GM23338 (cell line): ENCODE measurements at regions not wholly inside any gene's neighbourhood (a gene's known extent, or its start where the extent isn't known, plus 50 kb on each side); places are given as distances from the start of the nearest gene placed in this dataset.

Source experiments
- CTCF ChIP-seq, 2 experiments: fragments of 200-600 bp in 1 of 2; sonication (generic) in 1 of 2; conservative IDR thresholded peaks; 2 replicates each; pipeline versions ENCODE4 v1.5.1 to v1.6.1; 2016 to 2017; ENCODE audit warnings: antibody characterized with exemption in 2 of 2, low read depth in 2 of 2, mild to moderate bottlenecking in 2 of 2, moderate library complexity in 1 of 2
- EZH2 ChIP-seq: fragments of 200-600 bp; sonication (generic); IDR thresholded peaks from one replicate; pipeline ENCODE4 v1.8.0; 2017; ENCODE audit warnings: antibody characterized with exemption, mild to moderate bottlenecking, low read depth; ENCODE audit not compliant: unreplicated experiment
- EZH2phosphoT487 ChIP-seq: fragments of 200-600 bp; sonication (generic); IDR thresholded peaks from one replicate; pipeline ENCODE4 v1.8.1; 2018; ENCODE audit warnings: antibody characterized with exemption; ENCODE audit not compliant: unreplicated experiment
- POLR2AphosphoS5 ChIP-seq: IDR thresholded peaks from 2 replicates; pipeline ENCODE4 v1.6.1; 2016; ENCODE audit warnings: antibody characterized with exemption, low read depth
- REST ChIP-seq: IDR thresholded peaks from one replicate; pipeline ENCODE4 v1.6.1; 2018; ENCODE audit warnings: antibody characterized with exemption; ENCODE audit not compliant: unreplicated experiment
- STAT1 ChIP-seq: IDR thresholded peaks from one replicate; pipeline ENCODE4 v1.6.1; 2016; ENCODE audit warnings: antibody characterized with exemption; ENCODE audit not compliant: unreplicated experiment
- ZNF331 ChIP-seq: fragments of 250-450 bp; sonication (Bioruptor Pico); IDR thresholded peaks from 2 replicates; pipeline ENCODE4 v1.5.0; 2020; ENCODE audit warnings: low read depth, mild to moderate bottlenecking, moderate library complexity

- no peak for TF ChIP-seq EZH2
- TF ChIP-seq CTCF (conservative IDR thresholded peaks at IDR 0.05; ENCODE audit: low read depth in 2 of 2): no peak
- TF ChIP-seq POLR2AphosphoS5: no peak
- TF ChIP-seq REST: no peak
- TF ChIP-seq ZNF331 (CRISPR knock-in tag): no peak
- TF ChIP-seq EZH2phosphoT487: no peak
- no peak for TF ChIP-seq STAT1
Observed at GRCh38 chr6:40896696-40897095, 142.3 kb downstream of the UNC5CL start.
